Stomach (tissue), 8 donors: ENCODE measurements at regions not wholly inside any gene's neighbourhood (a gene's known extent, or its start where the extent isn't known, plus 50 kb on each side); places are given as distances from the start of the nearest gene placed in this dataset.

Source experiments
- DNase-seq, 2 donors: peaks; one replicate each; pipeline versions ENCODE4 v3.0.0 to v3.0.0-alpha.2; 2013 to 2019
- H3K27ac ChIP-seq, 5 donors: fragments of 200-600 bp in 4 of 5; sonication (generic) in 4 of 5; one replicate each; pipeline ENCODE4 v1.5.1; 2013 to 2019; ENCODE audit warnings: mild to moderate bottlenecking in 1 of 5, moderate library complexity in 1 of 5
- H3K27me3 ChIP-seq, 3 donors: fragments of 200-600 bp; sonication (generic); one replicate each; pipeline ENCODE4 v1.5.1; 2017 to 2019; ENCODE audit warnings: mixed run types in 1 of 3
- H3K36me3 ChIP-seq, 4 donors: fragments of 200-600 bp; sonication (generic); 1 replicate in 3 of 4; 2 replicates in 1 of 4; pipeline ENCODE4 v1.5.1; 2016 to 2019
- H3K4me1 ChIP-seq, 4 donors: fragments of 200-600 bp; sonication (generic); one replicate each; pipeline ENCODE4 v1.5.1; 2016 to 2019
- H3K4me3 ChIP-seq, 4 donors: fragments of 200-600 bp; sonication (generic) in 3 of 4; one replicate each; pipeline ENCODE4 v1.5.1; 2016 to 2019; ENCODE audit warnings: mild to moderate bottlenecking in 1 of 4
- H3K9me3 ChIP-seq, 4 donors: fragments of 200-600 bp; sonication (generic); one replicate each; pipeline ENCODE4 v1.5.1; 2016 to 2019
- CTCF ChIP-seq, 7 experiments: fragments of 450-650 bp in 4 of 7; fragments of 200-600 bp in 3 of 7; sonication (generic) in 3 of 7; IDR thresholded peaks; one replicate each; pipeline ENCODE4 v1.5.1; 2016 to 2019; ENCODE audit warnings: antibody characterized with exemption in 7 of 7, control low read depth in 2 of 7, mild to moderate bottlenecking in 1 of 7
- EP300 ChIP-seq: sonication (generic); formaldehyde crosslinking; IDR thresholded peaks from one replicate; pipeline ENCODE4 v1.6.1; 2017; ENCODE audit warnings: antibody characterized with exemption
- POLR2A ChIP-seq, 4 donors: fragments of 450-650 bp; IDR thresholded peaks; one replicate each; pipeline ENCODE4 v1.6.1; 2016; ENCODE audit warnings: antibody characterized with exemption in 4 of 4, control low read depth in 2 of 4, mild to moderate bottlenecking in 1 of 4, moderate library complexity in 1 of 4
- POLR2AphosphoS5 ChIP-seq, 3 donors: sonication (generic); formaldehyde crosslinking; IDR thresholded peaks; one replicate each; pipeline ENCODE4 v1.6.1; 2016; ENCODE audit warnings: antibody characterized with exemption in 3 of 3
- WGBS, 5 donors: extraction: QIAGEN DNeasy Blood & Tissue Kit in 3 of 5; methylation state at CpG; one replicate each; pipeline versions ENCODE4 v1.1.5 to v1.1.7; 2013 to 2018; 5-methylcytosine and 5-hydroxymethylcytosine counted together
- intact Hi-C: fragments of 100-400 bp; cut with DNase I; formaldehyde crosslinking; loops from one replicate; pipeline ENCODE4 v1.15.1; 2023; ENCODE audit warnings: low total_unique reads
- donor health status: healthy with polysubstance abuse.
- donor health status: Bipolar disorder and iron deficiency.
- donor health status: healthy.

GRCh38 chr14:27040552-27040951, 442.7 kb upstream of the NOVA1 start:
- WGBS, 5 donors: 28 to 42% (median 32%) methylated on average over 2 of the region's 2 CpGs
- H3K4me1 ChIP-seq: no peaks in the 10 kb centered on the region
- intact Hi-C loops: no loop called here
- no peaks in the 10 kb centered on the region for H3K36me3 ChIP-seq
- DNase-seq: peak in 1 of 2 donors; percentile 11
- H3K4me3 ChIP-seq: no peak overlapping the region
- TF ChIP-seq POLR2AphosphoS5 (IDR thresholded peaks at IDR 0.05) (no peak), POLR2A (IDR thresholded peaks at IDR 0.05) (no peak), EP300 (no peak), CTCF (IDR thresholded peaks at IDR 0.05) (no peak)
- no peak overlapping the region for H3K27ac ChIP-seq
- no peaks in the 10 kb centered on the region for H3K9me3 ChIP-seq
- H3K27me3 ChIP-seq: no peaks in the 10 kb centered on the region

- TF ChIP-seq POLR2A (IDR thresholded peaks at IDR 0.05): no peak
- TF ChIP-seq EP300: no peak
- no peak for TF ChIP-seq POLR2AphosphoS5 (IDR thresholded peaks at IDR 0.05)
- no peak for TF ChIP-seq CTCF (IDR thresholded peaks at IDR 0.05)
- WGBS, 5 donors: 61 to 75% (median 73%) methylated on average over 3 of the region's 3 CpGs
- Histone ChIP-seq H3K4me1 (no peaks in the 10 kb centered on the region), H3K4me3 (no peak overlapping the region), H3K36me3 (no peaks in the 10 kb centered on the region), H3K27ac (no peak overlapping the region), H3K9me3 (peaks cover 0 to 9% (median 0%) of the 10 kb centered on the region in 4 donors), H3K27me3 (no peaks in the 10 kb centered on the region)
- DNase-seq: no peak
- intact Hi-C loops: no loop called here
Measured at GRCh38 chr14:27049701-27050100, 451.9 kb upstream of the NOVA1 start.

GRCh38 chr14:27050208-27050607, 452.4 kb upstream of the NOVA1 start:
- no peak for DNase-seq
- no peaks in the 10 kb centered on the region for H3K27me3 ChIP-seq
- no peak for TF ChIP-seq POLR2AphosphoS5 (IDR thresholded peaks at IDR 0.05)
- TF ChIP-seq CTCF (IDR thresholded peaks at IDR 0.05): no peak
- peaks cover 0 to 9% (median 0%) of the 10 kb centered on the region in 4 donors for H3K9me3 ChIP-seq
- H3K36me3 ChIP-seq: no peaks in the 10 kb centered on the region
- H3K27ac ChIP-seq: no peak overlapping the region
- H3K4me1 ChIP-seq: no peaks in the 10 kb centered on the region
- intact Hi-C loops: no loop called here
- no peak overlapping the region for H3K4me3 ChIP-seq

- 53 to 79% (median 76%) methylated on average over 1 of the region's 1 CpG for whole genome bisulfite sequencing, 5 donors
- Histone ChIP-seq H3K27ac (no peak overlapping the region), H3K9me3 (peaks cover 0 to 9% (median 0%) of the 10 kb centered on the region in 4 donors), H3K4me1 (no peaks in the 10 kb centered on the region), H3K36me3 (no peaks in the 10 kb centered on the region), H3K27me3 (no peaks in the 10 kb centered on the region), H3K4me3 (no peak overlapping the region)
- peak in 1 of 2 donors; percentile 62 for DNase-seq
- TF ChIP-seq POLR2A (IDR thresholded peaks at IDR 0.05) (no peak), CTCF (IDR thresholded peaks at IDR 0.05) (no peak), EP300 (no peak), POLR2AphosphoS5 (IDR thresholded peaks at IDR 0.05) (no peak)
- intact Hi-C loops: no loop called here
Measured at GRCh38 chr14:27056586-27056985, 458.8 kb upstream of the NOVA1 start.
